Liver (tissue), 8 donors: ENCODE measurements at regions not wholly inside any gene's neighbourhood (a gene's known extent, or its start where the extent isn't known, plus 50 kb on each side); places are given as distances from the start of the nearest gene placed in this dataset.

Experiments used
- DNase-seq: peaks from one replicate; pipeline ENCODE4 v3.0.0-alpha.2; 2017; ENCODE audit warnings: low spot score
- H3K27ac ChIP-seq, 2 donors: one replicate each; pipeline ENCODE4 v1.7.0; 2013; ENCODE audit warnings: inconsistent platforms in 2 of 2, low read length in 2 of 2, control low read depth in 1 of 2, low read depth in 1 of 2, mild to moderate bottlenecking in 1 of 2
- H3K27me3 ChIP-seq, 4 donors: one replicate each; pipeline versions ENCODE4 v1.6.1 to v1.7.0; 2013; ENCODE audit warnings: low read length in 3 of 4, inconsistent platforms in 1 of 4, mild to moderate bottlenecking in 1 of 4, moderate library complexity in 1 of 4; ENCODE audit not compliant: control insufficient read depth in 4 of 4, insufficient read depth in 4 of 4
- H3K36me3 ChIP-seq, 4 donors: one replicate each; pipeline versions ENCODE4 v1.6.1 to v1.7.0; 2013; ENCODE audit warnings: low read length in 3 of 4, mild to moderate bottlenecking in 3 of 4, low read depth in 1 of 4, moderate library complexity in 1 of 4; ENCODE audit not compliant: control insufficient read depth in 4 of 4, insufficient read depth in 3 of 4
- H3K4me1 ChIP-seq, 4 donors: one replicate each; pipeline versions ENCODE4 v1.6.1 to v1.7.0; 2013; ENCODE audit warnings: low read length in 3 of 4, mild to moderate bottlenecking in 3 of 4, moderate library complexity in 1 of 4; ENCODE audit not compliant: control insufficient read depth in 4 of 4, insufficient read depth in 4 of 4
- H3K4me3 ChIP-seq, 3 donors: one replicate each; pipeline versions ENCODE4 v1.6.1 to v1.7.0; 2013; ENCODE audit warnings: low read length in 3 of 3, control low read depth in 1 of 3, low read depth in 1 of 3, mild to moderate bottlenecking in 1 of 3
- H3K9ac ChIP-seq, 2 donors: one replicate each; pipeline ENCODE4 v1.7.0; 2013; ENCODE audit warnings: low read length in 2 of 2, mild to moderate bottlenecking in 2 of 2, moderate library complexity in 2 of 2, control low read depth in 1 of 2, low read depth in 1 of 2
- H3K9me3 ChIP-seq, 4 donors: one replicate each; pipeline versions ENCODE4 v1.6.1 to v1.7.0; 2013; ENCODE audit warnings: low read length in 3 of 4; ENCODE audit not compliant: control insufficient read depth in 4 of 4
- EGR1 ChIP-seq, 2 donors: IDR thresholded peaks; 2 replicates each; pipeline ENCODE4 v1.6.1; 2016 to 2018; ENCODE audit warnings: antibody characterized with exemption in 2 of 2, low read depth in 2 of 2
- FOXA1 ChIP-seq: IDR thresholded peaks from 2 replicates; pipeline ENCODE4 v1.6.1; 2016; ENCODE audit warnings: antibody characterized with exemption
- GABPA ChIP-seq, 2 donors: IDR thresholded peaks in 1 of 2; conservative IDR thresholded peaks in 1 of 2; 2 replicates each; pipeline ENCODE4 v1.6.1; 2016; ENCODE audit warnings: antibody characterized with exemption in 2 of 2, mild to moderate bottlenecking in 1 of 2, moderate library complexity in 1 of 2
- HNF4A ChIP-seq, 2 donors: conservative IDR thresholded peaks; 2 replicates each; pipeline ENCODE4 v1.6.1; 2016; ENCODE audit warnings: antibody characterized with exemption in 2 of 2, mild to moderate bottlenecking in 2 of 2
- HNF4G ChIP-seq: IDR thresholded peaks from 2 replicates; pipeline ENCODE4 v1.6.1; 2016; ENCODE audit warnings: antibody characterized with exemption
- JUND ChIP-seq, 2 donors: IDR thresholded peaks; 2 replicates each; pipeline ENCODE4 v1.6.1; 2016; ENCODE audit warnings: antibody characterized with exemption in 2 of 2
- NR2F2 ChIP-seq: IDR thresholded peaks from 2 replicates; pipeline ENCODE4 v1.6.1; 2016; ENCODE audit warnings: antibody characterized with exemption
- RXRA ChIP-seq, 2 donors: IDR thresholded peaks; 2 replicates each; pipeline ENCODE4 v1.6.1; 2017 to 2018; ENCODE audit warnings: antibody characterized with exemption in 2 of 2, mild to moderate bottlenecking in 1 of 2
- SP1 ChIP-seq: IDR thresholded peaks from 2 replicates; pipeline ENCODE4 v1.6.1; 2018; ENCODE audit warnings: antibody characterized with exemption, mild to moderate bottlenecking
- TAF1 ChIP-seq: conservative IDR thresholded peaks from 2 replicates; pipeline ENCODE4 v1.6.1; 2016; ENCODE audit warnings: antibody characterized with exemption, mild to moderate bottlenecking
- YY1 ChIP-seq: IDR thresholded peaks from 2 replicates; pipeline ENCODE4 v1.6.1; 2016; ENCODE audit warnings: antibody characterized with exemption, mild to moderate bottlenecking
- WGBS: extraction: QIAGEN DNeasy Blood & Tissue Kit; methylation state at CpG from one replicate; pipeline ENCODE4 v1.1.7; 2013; 5-methylcytosine and 5-hydroxymethylcytosine counted together
- TF ChIP-seq, protein P1 (sequence below): IDR thresholded peaks from 2 replicates; pipeline ENCODE4 v1.6.1; 2016; ENCODE audit warnings: antibody characterized with exemption
- TF ChIP-seq, protein P2 (sequence below): IDR thresholded peaks from 2 replicates; pipeline ENCODE4 v1.6.1; 2016; ENCODE audit warnings: antibody characterized with exemption
- TF ChIP-seq, protein P3 (sequence below): IDR thresholded peaks from 2 replicates; pipeline ENCODE4 v1.6.1; 2016; ENCODE audit warnings: antibody characterized with exemption
- TF ChIP-seq, protein P4 (sequence below): IDR thresholded peaks from 2 replicates; pipeline ENCODE4 v1.6.1; 2016; ENCODE audit warnings: antibody characterized with exemption, mild to moderate bottlenecking
- TF ChIP-seq, protein P5 (sequence below): fragments of 150-350 bp; IDR thresholded peaks from 2 replicates; pipeline ENCODE4 v1.5.1; 2017; ENCODE audit warnings: improper control_type of control experiment, low read depth, low read length; ENCODE audit not compliant: missing input control
- donor health status: healthy.
- donor health status: healthy.
- donor health status: healthy.
- donor health status: healthy.
- donor health status: healthy.

DNA sequence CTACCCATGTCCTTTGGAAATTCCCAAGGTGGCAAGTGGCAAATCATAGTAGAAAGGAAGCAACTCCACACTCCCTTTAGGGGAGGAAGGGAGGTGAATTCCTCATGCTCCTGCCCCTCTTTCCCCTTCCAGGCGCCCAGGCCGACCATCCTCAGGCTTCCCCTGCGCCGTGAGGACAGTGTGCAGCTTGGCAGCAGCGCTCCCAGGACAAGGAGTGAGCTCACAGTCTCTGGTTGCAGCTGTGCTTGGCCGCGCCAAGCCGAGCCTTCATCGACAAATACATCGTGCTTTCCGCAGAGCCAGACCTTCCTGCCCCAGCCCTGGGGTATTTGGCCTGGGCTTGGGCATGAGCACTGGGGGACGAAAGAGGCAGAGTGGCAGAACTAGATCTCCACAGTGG is 112.6 kb downstream of the ENGASE start (continued):
- TF ChIP-seq HNF4G (no peak), RXRA (IDR thresholded peaks at IDR 0.05) (no peak), NR2F2 (no peak), EGR1 (IDR thresholded peaks at IDR 0.05; ENCODE audit: low read depth in 2 of 2) (no peak), YY1 (no peak), TAF1 (no peak), JUND (IDR thresholded peaks at IDR 0.05) (no peak)
- TF ChIP-seq, protein P1, sequence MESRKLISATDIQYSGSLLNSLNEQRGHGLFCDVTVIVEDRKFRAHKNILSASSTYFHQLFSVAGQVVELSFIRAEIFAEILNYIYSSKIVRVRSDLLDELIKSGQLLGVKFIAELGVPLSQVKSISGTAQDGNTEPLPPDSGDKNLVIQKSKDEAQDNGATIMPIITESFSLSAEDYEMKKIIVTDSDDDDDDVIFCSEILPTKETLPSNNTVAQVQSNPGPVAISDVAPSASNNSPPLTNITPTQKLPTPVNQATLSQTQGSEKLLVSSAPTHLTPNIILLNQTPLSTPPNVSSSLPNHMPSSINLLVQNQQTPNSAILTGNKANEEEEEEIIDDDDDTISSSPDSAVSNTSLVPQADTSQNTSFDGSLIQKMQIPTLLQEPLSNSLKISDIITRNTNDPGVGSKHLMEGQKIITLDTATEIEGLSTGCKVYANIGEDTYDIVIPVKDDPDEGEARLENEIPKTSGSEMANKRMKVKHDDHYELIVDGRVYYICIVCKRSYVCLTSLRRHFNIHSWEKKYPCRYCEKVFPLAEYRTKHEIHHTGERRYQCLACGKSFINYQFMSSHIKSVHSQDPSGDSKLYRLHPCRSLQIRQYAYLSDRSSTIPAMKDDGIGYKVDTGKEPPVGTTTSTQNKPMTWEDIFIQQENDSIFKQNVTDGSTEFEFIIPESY = no peak
- TF ChIP-seq, protein P2, sequence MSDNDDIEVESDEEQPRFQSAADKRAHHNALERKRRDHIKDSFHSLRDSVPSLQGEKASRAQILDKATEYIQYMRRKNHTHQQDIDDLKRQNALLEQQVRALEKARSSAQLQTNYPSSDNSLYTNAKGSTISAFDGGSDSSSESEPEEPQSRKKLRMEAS = no peak

DNA sequence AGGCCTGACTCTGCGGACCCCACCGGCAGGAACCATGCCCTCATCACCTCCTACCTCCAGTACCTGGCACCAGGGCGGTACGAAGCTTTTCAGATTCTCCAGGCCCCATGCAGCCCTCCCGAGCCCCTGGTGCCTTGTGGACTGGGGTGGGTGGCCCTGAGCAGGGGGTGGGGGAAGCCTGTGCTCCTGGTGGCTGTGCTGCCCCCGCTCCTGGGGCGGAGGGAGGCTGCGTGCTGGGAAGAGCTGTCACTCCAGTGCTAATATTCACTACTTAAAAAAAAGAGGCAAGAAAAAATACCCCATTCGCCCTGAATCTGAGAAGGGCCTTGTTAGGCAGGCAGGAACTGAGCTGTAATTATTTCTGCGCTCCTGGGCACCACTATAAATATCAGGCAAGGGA is 111.8 kb downstream of the ENGASE start:
- H3K4me3 ChIP-seq = no peak overlapping the region
- no peak overlapping the region for H3K9ac ChIP-seq
- no peak for DNase-seq
- no peak overlapping the region for H3K27ac ChIP-seq
- H3K4me1 ChIP-seq = peaks cover 2 to 7% (median 3%) of the 10 kb centered on the region in 4 donors
- no peak for TF ChIP-seq HNF4G
- no peak for TF ChIP-seq RXRA (IDR thresholded peaks at IDR 0.05)
- no peak for TF ChIP-seq TAF1
- TF ChIP-seq, protein P3, sequence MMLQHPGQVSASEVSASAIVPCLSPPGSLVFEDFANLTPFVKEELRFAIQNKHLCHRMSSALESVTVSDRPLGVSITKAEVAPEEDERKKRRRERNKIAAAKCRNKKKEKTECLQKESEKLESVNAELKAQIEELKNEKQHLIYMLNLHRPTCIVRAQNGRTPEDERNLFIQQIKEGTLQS = no peak
- TF ChIP-seq EGR1 (IDR thresholded peaks at IDR 0.05; ENCODE audit: low read depth in 2 of 2) = no peak
- no peak for TF ChIP-seq FOXA1
- TF ChIP-seq, protein P2 = no peak
- TF ChIP-seq SP1 = no peak
- TF ChIP-seq, protein P1 = no peak
- no peak for TF ChIP-seq HNF4A (conservative IDR thresholded peaks at IDR 0.05)
- no peak for TF ChIP-seq NR2F2
- TF ChIP-seq, protein P4, sequence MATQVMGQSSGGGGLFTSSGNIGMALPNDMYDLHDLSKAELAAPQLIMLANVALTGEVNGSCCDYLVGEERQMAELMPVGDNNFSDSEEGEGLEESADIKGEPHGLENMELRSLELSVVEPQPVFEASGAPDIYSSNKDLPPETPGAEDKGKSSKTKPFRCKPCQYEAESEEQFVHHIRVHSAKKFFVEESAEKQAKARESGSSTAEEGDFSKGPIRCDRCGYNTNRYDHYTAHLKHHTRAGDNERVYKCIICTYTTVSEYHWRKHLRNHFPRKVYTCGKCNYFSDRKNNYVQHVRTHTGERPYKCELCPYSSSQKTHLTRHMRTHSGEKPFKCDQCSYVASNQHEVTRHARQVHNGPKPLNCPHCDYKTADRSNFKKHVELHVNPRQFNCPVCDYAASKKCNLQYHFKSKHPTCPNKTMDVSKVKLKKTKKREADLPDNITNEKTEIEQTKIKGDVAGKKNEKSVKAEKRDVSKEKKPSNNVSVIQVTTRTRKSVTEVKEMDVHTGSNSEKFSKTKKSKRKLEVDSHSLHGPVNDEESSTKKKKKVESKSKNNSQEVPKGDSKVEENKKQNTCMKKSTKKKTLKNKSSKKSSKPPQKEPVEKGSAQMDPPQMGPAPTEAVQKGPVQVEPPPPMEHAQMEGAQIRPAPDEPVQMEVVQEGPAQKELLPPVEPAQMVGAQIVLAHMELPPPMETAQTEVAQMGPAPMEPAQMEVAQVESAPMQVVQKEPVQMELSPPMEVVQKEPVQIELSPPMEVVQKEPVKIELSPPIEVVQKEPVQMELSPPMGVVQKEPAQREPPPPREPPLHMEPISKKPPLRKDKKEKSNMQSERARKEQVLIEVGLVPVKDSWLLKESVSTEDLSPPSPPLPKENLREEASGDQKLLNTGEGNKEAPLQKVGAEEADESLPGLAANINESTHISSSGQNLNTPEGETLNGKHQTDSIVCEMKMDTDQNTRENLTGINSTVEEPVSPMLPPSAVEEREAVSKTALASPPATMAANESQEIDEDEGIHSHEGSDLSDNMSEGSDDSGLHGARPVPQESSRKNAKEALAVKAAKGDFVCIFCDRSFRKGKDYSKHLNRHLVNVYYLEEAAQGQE = no peak
- TF ChIP-seq GABPA (IDR thresholded peaks at IDR 0.05 in 1 of 2, conservative IDR thresholded peaks at IDR 0.05 in 1 of 2) = no peak
- TF ChIP-seq, protein P5, sequence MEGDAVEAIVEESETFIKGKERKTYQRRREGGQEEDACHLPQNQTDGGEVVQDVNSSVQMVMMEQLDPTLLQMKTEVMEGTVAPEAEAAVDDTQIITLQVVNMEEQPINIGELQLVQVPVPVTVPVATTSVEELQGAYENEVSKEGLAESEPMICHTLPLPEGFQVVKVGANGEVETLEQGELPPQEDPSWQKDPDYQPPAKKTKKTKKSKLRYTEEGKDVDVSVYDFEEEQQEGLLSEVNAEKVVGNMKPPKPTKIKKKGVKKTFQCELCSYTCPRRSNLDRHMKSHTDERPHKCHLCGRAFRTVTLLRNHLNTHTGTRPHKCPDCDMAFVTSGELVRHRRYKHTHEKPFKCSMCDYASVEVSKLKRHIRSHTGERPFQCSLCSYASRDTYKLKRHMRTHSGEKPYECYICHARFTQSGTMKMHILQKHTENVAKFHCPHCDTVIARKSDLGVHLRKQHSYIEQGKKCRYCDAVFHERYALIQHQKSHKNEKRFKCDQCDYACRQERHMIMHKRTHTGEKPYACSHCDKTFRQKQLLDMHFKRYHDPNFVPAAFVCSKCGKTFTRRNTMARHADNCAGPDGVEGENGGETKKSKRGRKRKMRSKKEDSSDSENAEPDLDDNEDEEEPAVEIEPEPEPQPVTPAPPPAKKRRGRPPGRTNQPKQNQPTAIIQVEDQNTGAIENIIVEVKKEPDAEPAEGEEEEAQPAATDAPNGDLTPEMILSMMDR = no peak
- no peaks in the 10 kb centered on the region for H3K36me3 ChIP-seq
- H3K27me3 ChIP-seq = peaks cover 0 to 24% (median 14%) of the 10 kb centered on the region in 4 donors
- 58% methylated on average over 10 of the region's 10 CpGs for WGBS
- H3K9me3 ChIP-seq = no peaks in the 10 kb centered on the region
